IMR-90 (cell line): ENCODE measurements at regions not wholly inside any gene's neighbourhood (a gene's known extent, or its start where the extent isn't known, plus 50 kb on each side); places are given as distances from the start of the nearest gene placed in this dataset.

Experiments used
- CTCF ChIP-seq: conservative IDR thresholded peaks from 2 replicates; pipeline ENCODE4 v1.5.1; 2012; ENCODE audit warnings: mild to moderate bottlenecking, low read depth, low read length, improper control_type of control experiment
- NFE2L2 ChIP-seq: fragments of 150-350 bp; IDR thresholded peaks from 2 replicates; pipeline ENCODE4 v1.6.1; 2016; ENCODE audit warnings: low read depth, mild to moderate bottlenecking, low read length
- POLR2A ChIP-seq: IDR thresholded peaks from 2 replicates; pipeline ENCODE4 v1.6.1; 2012; ENCODE audit warnings: mild to moderate bottlenecking, low read depth, low read length

GRCh38 chr2:104088745-104089144 lies 765.2 kb upstream of the POU3F3 start:
- no peak for TF ChIP-seq CTCF
- TF ChIP-seq POLR2A, result no peak
- no peak for TF ChIP-seq NFE2L2
